ENCODE measurements at regions not wholly inside any gene's neighbourhood (a gene's known extent, or its start where the extent isn't known, plus 50 kb on each side); places are given as distances from the start of the nearest gene placed in this dataset.

DNA sequence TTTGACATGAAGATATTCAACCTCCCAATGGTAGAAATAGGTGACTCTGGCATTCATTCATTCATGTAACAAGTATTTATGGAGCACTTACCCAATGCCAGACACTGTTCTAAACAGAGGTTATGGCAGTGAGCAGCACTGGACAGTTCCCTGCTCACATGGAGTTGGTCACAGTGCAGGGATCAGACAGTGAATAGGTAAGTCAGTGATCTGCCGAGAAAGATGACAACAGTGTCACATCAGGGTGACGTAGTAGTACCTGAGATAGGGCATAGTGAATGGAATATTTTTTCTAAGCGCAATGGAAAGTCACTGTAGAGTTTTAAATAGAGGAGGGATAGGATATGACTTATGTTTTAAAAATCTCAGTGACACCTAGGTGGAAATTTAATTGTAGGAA, 791.4 kb upstream of the RBFOX1 start:
- no peak overlapping the region for H3K4me3 ChIP-seq (ENCODE audit: low read length)
- no peak for DNase-seq (ENCODE audit: low read depth)
- TF ChIP-seq, protein P1, sequence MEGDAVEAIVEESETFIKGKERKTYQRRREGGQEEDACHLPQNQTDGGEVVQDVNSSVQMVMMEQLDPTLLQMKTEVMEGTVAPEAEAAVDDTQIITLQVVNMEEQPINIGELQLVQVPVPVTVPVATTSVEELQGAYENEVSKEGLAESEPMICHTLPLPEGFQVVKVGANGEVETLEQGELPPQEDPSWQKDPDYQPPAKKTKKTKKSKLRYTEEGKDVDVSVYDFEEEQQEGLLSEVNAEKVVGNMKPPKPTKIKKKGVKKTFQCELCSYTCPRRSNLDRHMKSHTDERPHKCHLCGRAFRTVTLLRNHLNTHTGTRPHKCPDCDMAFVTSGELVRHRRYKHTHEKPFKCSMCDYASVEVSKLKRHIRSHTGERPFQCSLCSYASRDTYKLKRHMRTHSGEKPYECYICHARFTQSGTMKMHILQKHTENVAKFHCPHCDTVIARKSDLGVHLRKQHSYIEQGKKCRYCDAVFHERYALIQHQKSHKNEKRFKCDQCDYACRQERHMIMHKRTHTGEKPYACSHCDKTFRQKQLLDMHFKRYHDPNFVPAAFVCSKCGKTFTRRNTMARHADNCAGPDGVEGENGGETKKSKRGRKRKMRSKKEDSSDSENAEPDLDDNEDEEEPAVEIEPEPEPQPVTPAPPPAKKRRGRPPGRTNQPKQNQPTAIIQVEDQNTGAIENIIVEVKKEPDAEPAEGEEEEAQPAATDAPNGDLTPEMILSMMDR (conservative IDR thresholded peaks at IDR 0.05; ENCODE audit: low read depth, low read length), result no peak

DNA sequence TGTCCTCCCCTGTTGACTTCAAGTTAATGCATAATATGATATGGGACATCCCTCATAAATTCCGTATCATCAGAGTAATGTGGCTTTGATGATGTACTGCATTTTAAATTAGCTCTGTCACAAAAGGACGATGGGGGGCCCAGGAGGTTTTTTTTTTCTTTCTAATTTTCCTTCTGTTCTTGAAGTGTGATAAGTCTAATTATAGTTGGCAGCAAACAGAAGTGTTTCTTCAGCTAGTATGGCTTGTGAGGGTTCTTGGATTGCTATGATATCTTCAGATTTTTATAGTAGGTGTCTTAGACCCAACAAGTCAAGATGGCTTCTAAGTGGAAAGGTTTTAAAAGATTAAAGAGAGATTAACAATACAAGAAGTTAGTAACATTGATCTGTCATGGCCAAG, 796.2 kb upstream of the RBFOX1 start:
- no peak overlapping the region for H3K4me3 ChIP-seq (ENCODE audit: low read length)
- TF ChIP-seq, protein P1 (conservative IDR thresholded peaks at IDR 0.05; ENCODE audit: low read depth, low read length), result no peak
- no peak for DNase-seq (ENCODE audit: low read depth)

DNA sequence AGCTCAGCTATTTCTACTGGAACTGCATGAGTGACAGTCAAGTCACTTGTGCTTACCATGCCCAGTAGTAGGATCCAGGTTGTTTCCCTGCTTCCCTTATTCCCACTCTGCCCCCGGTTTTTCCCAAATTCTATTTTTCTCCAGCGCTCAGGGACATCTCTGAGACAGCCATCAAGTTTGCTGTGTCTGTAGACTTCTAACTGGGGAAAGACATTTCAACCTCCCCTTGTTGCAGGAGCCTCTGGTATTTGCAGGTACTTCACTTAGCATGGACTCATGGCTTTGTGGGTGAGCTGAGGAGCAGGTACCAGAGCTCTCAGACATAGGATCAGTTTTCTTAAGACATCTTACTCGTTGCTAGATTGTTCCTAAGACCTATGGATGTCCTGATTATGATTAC, 801.6 kb upstream of the RBFOX1 start:
- no peak for DNase-seq (ENCODE audit: low read depth)
- H3K4me3 ChIP-seq (ENCODE audit: low read length), result no peak overlapping the region
- TF ChIP-seq, protein P1 (conservative IDR thresholded peaks at IDR 0.05; ENCODE audit: low read depth, low read length), result no peak

DNA sequence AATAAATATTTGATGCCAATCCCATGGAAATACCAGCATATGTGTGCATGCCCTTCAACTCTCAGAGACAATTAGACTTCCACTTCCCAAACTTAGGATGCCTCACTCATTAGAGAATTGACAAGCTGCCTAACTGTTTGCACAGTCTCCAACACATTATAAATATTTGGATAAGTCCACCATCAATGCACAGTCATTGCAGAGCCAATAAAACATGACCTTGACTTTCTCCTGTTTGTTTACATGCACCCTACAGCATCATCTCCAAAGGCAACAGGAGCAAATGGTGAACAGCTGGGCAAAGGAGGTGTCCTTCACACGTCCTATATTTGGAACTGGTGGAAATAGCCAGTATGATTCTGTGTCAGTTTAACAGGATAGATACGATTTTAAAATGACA, 804.4 kb upstream of the RBFOX1 start:
- DNase-seq (ENCODE audit: low read depth), result no peak
- H3K4me3 ChIP-seq (ENCODE audit: low read length), result no peak overlapping the region
- TF ChIP-seq, protein P1 (conservative IDR thresholded peaks at IDR 0.05; ENCODE audit: low read depth, low read length), result no peak

DNA sequence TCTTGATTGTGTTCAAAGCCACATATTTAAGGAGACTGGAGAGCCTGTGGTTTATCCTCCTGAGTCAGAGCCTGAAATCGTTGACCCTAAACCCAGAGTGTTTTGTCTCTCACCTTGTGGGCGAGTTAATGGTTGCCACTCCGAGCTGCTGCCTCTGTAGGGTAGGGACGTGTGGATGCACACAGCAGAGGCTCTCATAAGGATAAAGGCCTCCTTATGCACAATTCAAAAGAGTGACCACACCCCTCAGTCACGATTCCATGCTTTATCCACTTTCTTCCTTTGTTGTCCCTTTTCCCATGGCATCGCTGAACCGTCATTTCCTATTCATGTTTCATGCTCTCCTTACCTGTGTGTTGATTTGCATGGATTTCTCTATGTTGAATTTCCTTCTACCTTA, 805.0 kb upstream of the RBFOX1 start:
- no peak overlapping the region for H3K4me3 ChIP-seq (ENCODE audit: low read length)
- no peak for DNase-seq (ENCODE audit: low read depth)
- TF ChIP-seq, protein P1 (conservative IDR thresholded peaks at IDR 0.05; ENCODE audit: low read depth, low read length), result no peak

DNA sequence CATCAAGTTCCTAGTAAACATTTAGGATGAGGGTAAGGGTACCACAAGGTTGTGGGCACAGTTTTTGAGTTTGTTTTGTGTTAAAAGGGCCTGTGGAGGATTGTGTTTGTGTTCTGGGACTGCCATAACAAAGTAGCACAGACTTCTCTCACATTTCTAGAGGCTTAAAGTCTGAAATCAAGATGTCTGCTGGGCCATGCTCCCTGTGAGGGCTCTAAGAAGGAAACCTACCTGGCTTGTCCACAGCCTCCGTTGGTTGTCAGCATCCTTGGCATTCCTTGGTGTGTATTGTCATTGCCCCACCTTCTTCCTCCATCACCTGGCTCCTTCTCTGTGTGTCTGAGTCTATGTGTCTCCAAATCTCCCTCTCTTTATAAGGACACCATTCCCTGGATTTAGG, 808.1 kb upstream of the RBFOX1 start:
- TF ChIP-seq, protein P1 (conservative IDR thresholded peaks at IDR 0.05; ENCODE audit: low read depth, low read length), result no peak
- no peak overlapping the region for H3K4me3 ChIP-seq (ENCODE audit: low read length)
- DNase-seq (ENCODE audit: low read depth), result no peak

DNA sequence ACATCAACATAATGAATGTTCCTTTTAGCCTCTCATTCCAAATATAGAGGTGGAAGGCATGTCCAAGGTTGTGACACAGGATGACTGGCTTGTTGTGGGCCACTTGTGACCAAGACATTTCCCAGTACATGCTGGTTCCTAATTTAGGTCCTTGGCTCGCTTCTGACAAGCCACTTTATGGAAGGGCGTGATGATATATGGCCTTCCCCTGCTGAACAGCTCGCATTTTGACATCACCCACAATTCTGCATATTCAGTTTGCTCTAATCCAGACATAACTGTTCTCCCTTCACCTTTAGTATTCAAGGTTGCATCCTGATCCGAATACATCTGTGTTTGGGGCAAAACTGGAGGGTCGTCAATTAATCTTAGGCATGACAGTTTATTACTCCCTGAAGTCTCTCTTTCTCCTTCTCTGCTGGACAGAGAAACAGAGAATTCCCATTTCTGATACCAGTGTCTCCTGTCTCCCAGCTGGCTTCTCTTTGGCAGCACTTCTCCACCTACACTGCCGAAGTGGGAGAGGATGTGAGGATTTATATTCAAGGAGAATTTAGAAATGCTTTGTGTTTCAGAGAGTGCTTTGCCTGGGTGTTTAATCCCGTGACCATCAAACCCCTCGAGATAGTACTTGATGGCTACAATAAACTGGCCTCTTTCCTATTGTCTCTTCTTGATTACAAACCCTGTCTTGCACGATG, 815.5 kb upstream of the RBFOX1 start:
- TF ChIP-seq, protein P1 (conservative IDR thresholded peaks at IDR 0.05; ENCODE audit: low read depth, low read length), result no peak

More for the DNA sequence above, 815.5 kb upstream of the RBFOX1 start:
- no peak overlapping the region for H3K4me3 ChIP-seq (ENCODE audit: low read length)
- no peak for DNase-seq (ENCODE audit: low read depth)
